HG03354 (cell line): ENCODE measurements at regions not wholly inside any gene's neighbourhood (a gene's known extent, or its start where the extent isn't known, plus 50 kb on each side); places are given as distances from the start of the nearest gene placed in this dataset.
"Not testable (repeated sequence)": the region's sequence is repeated elsewhere in the genome, so short reads cannot be mapped to it uniquely, and the experiment has no call there.

Source experiments
- ATAC-seq: cut with Tn5 transposase; IDR thresholded peaks from one replicate; pipeline ENCODE4 v1.9.1; 2021; ENCODE audit warnings: mild to moderate bottlenecking; ENCODE audit not compliant: unreplicated experiment, poor library complexity, severe bottlenecking

DNA sequence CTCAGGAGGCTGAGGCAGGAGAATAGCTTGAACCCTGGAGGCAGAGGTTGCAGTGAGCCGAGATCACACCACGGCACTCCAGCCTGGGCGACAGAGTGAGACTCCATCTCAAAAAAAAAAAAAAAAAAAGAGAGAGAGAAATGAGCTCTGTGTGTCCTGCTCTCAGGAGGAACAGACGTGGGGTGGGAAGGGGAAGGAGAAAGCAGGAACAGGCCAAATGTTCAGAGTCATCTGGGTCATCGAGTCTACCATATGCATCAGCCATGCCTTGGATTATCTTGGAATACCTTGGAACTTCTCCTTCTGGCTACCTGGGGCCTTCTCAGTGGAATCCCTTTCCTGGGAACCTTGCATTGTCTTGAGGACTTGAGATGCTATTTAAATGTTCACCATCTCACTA, 51.7 kb upstream of the ZFHX3 start:
- ATAC-seq: not testable (repeated sequence)
